Caco-2 (cell line): ENCODE measurements at regions not wholly inside any gene's neighbourhood (a gene's known extent, or its start where the extent isn't known, plus 50 kb on each side); places are given as distances from the start of the nearest gene placed in this dataset.

ENCODE experiments used
- BruUV-seq: library from RNA; stranded (reverse); fragments of 400-500 nt; replicated peaks from 2 replicates; lab custom pipeline; 2021; lab: Mats Ljungman, UMichigan
- CTCF ChIA-PET: fragments of 300-600 bp; sonication (Branson Sonifier 250); formaldehyde crosslinking; loops from one replicate; lab custom pipeline; 2022; ENCODE audit warnings: antibody characterized with exemption; lab: Charles Lee
- POLR2A ChIA-PET: fragments of 300-600 bp; sonication (Branson Sonifier 250); formaldehyde crosslinking; loops from one replicate; lab custom pipeline; 2022; ENCODE audit warnings: antibody characterized with exemption; lab: Charles Lee
- DNase-seq, 2 experiments: peaks; one replicate each; pipeline versions ENCODE4 v3.0.0 to v3.0.0-alpha.2; 2020 to 2022
- H3K27me3 ChIP-seq: replicated peaks from 2 replicates; pipeline ENCODE4 v1.6.0; 2011; ENCODE audit warnings: low read length; ENCODE audit not compliant: control insufficient read depth, insufficient read depth
- H3K36me3 ChIP-seq: 2 replicates; pipeline ENCODE4 v1.5.1; 2011; ENCODE audit warnings: low read length; ENCODE audit not compliant: control insufficient read depth, insufficient read depth
- H3K4me1 ChIP-seq: fragments of 250-450 bp; sonication (Bioruptor Pico); 2 replicates; pipeline ENCODE4 v1.5.1; 2020; ENCODE audit warnings: mild to moderate bottlenecking
- H3K4me3 ChIP-seq: 2 replicates; pipeline ENCODE4 v1.5.1; 2011; ENCODE audit warnings: low read depth, mild to moderate bottlenecking, control low read depth, low read length
- H3K9me3 ChIP-seq: fragments of 250-450 bp; sonication (Bioruptor Pico); 2 replicates; pipeline ENCODE4 v1.5.1; 2020; ENCODE audit warnings: mild to moderate bottlenecking, moderate library complexity
- H3K27ac Mint-ChIP-seq: one replicate; pipeline ENCODE4 v1.8.0; 2022; ENCODE audit warnings: mixed read lengths; ENCODE audit not compliant: unreplicated experiment
- H3K27me3 Mint-ChIP-seq: one replicate; pipeline ENCODE4 v1.8.0; 2022; ENCODE audit warnings: mixed read lengths; ENCODE audit not compliant: insufficient read depth, unreplicated experiment
- H3K36me3 Mint-ChIP-seq: one replicate; pipeline ENCODE4 v1.8.0; 2022; ENCODE audit warnings: mild to moderate bottlenecking, mixed read lengths; ENCODE audit not compliant: insufficient read depth, unreplicated experiment
- H3K4me1 Mint-ChIP-seq: one replicate; pipeline ENCODE4 v1.8.0; 2022; ENCODE audit warnings: low read depth, mixed read lengths; ENCODE audit not compliant: unreplicated experiment
- H3K4me3 Mint-ChIP-seq: one replicate; pipeline ENCODE4 v1.8.0; 2022; ENCODE audit warnings: mild to moderate bottlenecking, moderate library complexity, mixed read lengths; ENCODE audit not compliant: unreplicated experiment
- H3K9me3 Mint-ChIP-seq: one replicate; pipeline ENCODE4 v1.8.0; 2022; ENCODE audit warnings: mixed read lengths; ENCODE audit not compliant: unreplicated experiment
- CTCF ChIP-seq, 2 experiments: fragments of 200-600 bp in 1 of 2; IDR thresholded peaks; 1 replicate in 1 of 2; 2 replicates in 1 of 2; pipeline versions ENCODE4 v1.5.1 to v1.8.0; 2011 to 2022; ENCODE audit warnings: antibody characterized with exemption in 1 of 2, control low read depth in 1 of 2, inconsistent platforms in 1 of 2, low read depth in 1 of 2, low read length in 1 of 2, mild to moderate bottlenecking in 1 of 2, moderate library complexity in 1 of 2; ENCODE audit not compliant: insufficient read depth in 1 of 2, severe bottlenecking in 1 of 2, unreplicated experiment in 1 of 2
- intact Hi-C: fragments of 100-400 bp; cut with micrococcal nuclease; formaldehyde crosslinking; loops from one replicate; pipeline ENCODE4 v1.10.0; 2022; ENCODE audit not compliant: unreplicated experiment

DNA sequence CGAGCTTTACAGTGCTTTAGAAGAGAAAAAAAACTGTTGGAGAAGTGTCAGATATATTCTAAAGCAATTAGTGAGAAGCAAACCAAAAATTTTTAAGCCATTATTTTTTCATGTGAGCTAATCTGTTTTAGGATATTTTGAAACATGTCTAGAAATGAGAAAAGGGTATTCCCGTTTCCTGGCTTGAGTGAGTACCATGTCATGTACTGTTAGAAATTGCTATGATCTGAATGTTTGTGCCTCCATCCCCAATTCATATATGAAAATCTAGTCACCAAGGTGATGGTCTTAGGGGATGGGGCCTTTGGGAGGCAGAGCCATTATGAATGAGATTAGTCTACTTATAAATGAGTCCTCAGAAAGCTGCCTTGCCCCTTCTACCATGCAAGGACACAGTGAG, 493.3 kb upstream of the GCFC2 start:
- intact Hi-C loops: no loop called here
- H3K4me3 Mint-ChIP-seq: no peak overlapping the region

GRCh38 chr2:76202866-76203265, 492.2 kb upstream of the GCFC2 start:
- H3K27me3 Mint-ChIP-seq: no peaks in the 10 kb centered on the region
- no peaks in the 10 kb centered on the region for H3K4me1 Mint-ChIP-seq
- POLR2A ChIA-PET: no interaction called here
- H3K27ac Mint-ChIP-seq: no peak overlapping the region
- H3K9me3 Mint-ChIP-seq: no peaks in the 10 kb centered on the region
- CTCF ChIA-PET: interaction anchor here (0.6 kb wide), 1 partner anchor 396 kb away, joined by 3 read pairs; no protein-coding TSS in a partner anchor
- no peaks in the 10 kb centered on the region for H3K36me3 Mint-ChIP-seq
- H3K4me3 ChIP-seq: no peak overlapping the region
- intact Hi-C loops: no loop called here
- DNase-seq: no peak
- no peaks in the 10 kb centered on the region for H3K27me3 ChIP-seq
- no peaks in the 10 kb centered on the region for H3K4me1 ChIP-seq
- no peak for TF ChIP-seq CTCF (IDR thresholded peaks at IDR 0.05; ENCODE audit: insufficient read depth in 1 of 2, low read depth in 1 of 2, low read length in 1 of 2, severe bottlenecking in 1 of 2, unreplicated experiment in 1 of 2)
- H3K4me3 Mint-ChIP-seq: no peak overlapping the region
- H3K36me3 ChIP-seq: no peaks in the 10 kb centered on the region
- H3K9me3 ChIP-seq: no peaks in the 10 kb centered on the region
- no TSS peak for BruUV-seq

More for the DNA sequence above, 493.3 kb upstream of the GCFC2 start:
- no peak overlapping the region for H3K27ac Mint-ChIP-seq
- no peak for TF ChIP-seq CTCF (IDR thresholded peaks at IDR 0.05; ENCODE audit: insufficient read depth in 1 of 2, low read depth in 1 of 2, low read length in 1 of 2, severe bottlenecking in 1 of 2, unreplicated experiment in 1 of 2)
- no peaks in the 10 kb centered on the region for H3K27me3 ChIP-seq
- H3K27me3 Mint-ChIP-seq: no peaks in the 10 kb centered on the region
- H3K4me1 Mint-ChIP-seq: no peaks in the 10 kb centered on the region
- no peak for DNase-seq
- ChIA-PET CTCF (no interaction called here), POLR2A (no interaction called here)
- H3K9me3 Mint-ChIP-seq: no peaks in the 10 kb centered on the region
- no peaks in the 10 kb centered on the region for H3K4me1 ChIP-seq
- no peaks in the 10 kb centered on the region for H3K36me3 ChIP-seq
- H3K9me3 ChIP-seq: no peaks in the 10 kb centered on the region
- H3K36me3 Mint-ChIP-seq: no peaks in the 10 kb centered on the region
- BruUV-seq: no TSS peak
- no peak overlapping the region for H3K4me3 ChIP-seq

- Histone ChIP-seq H3K4me3 (no peak overlapping the region), H3K27me3 (no peaks in the 10 kb centered on the region), H3K9me3 (no peaks in the 10 kb centered on the region), H3K36me3 (no peaks in the 10 kb centered on the region), H3K4me1 (0 out of 2 replicates have a peak, but pooled peaks cover under 1% of the 10 kb centered on the region)
- CTCF ChIA-PET: no interaction called here
- TF ChIP-seq CTCF (IDR thresholded peaks at IDR 0.05; ENCODE audit: insufficient read depth in 1 of 2, low read depth in 1 of 2, low read length in 1 of 2, severe bottlenecking in 1 of 2, unreplicated experiment in 1 of 2): peak; percentile 64
- H3K4me1 Mint-ChIP-seq: no peaks in the 10 kb centered on the region
- DNase-seq: peak; percentile 64 to 74
- H3K27ac Mint-ChIP-seq: no peak overlapping the region
- H3K9me3 Mint-ChIP-seq: no peaks in the 10 kb centered on the region
- POLR2A ChIA-PET: no interaction called here
- H3K27me3 Mint-ChIP-seq: no peaks in the 10 kb centered on the region
- intact Hi-C loops: loop anchor here (1.0 to 5.0 kb wide), 3 partner anchors 264 to 411 kb away; no protein-coding TSS in a partner anchor
- no peaks in the 10 kb centered on the region for H3K36me3 Mint-ChIP-seq
- BruUV-seq: no TSS peak
- no peak overlapping the region for H3K4me3 Mint-ChIP-seq
These were observed 487.2 kb upstream of the GCFC2 start for GRCh38 chr2:76197842-76198448.
